ENCODE measurements at regions not wholly inside any gene's neighbourhood (a gene's known extent, or its start where the extent isn't known, plus 50 kb on each side); places are given as distances from the start of the nearest gene placed in this dataset.

GRCh38 chr14:62428429-62429203 lies 616.6 kb downstream of the KCNH5 start:
- Histone ChIP-seq H2BK5ac (ENCODE audit: insufficient read length, low read length) (no peak overlapping the region), H4K8ac (replicated peaks; ENCODE audit: insufficient read length, low read depth, low read length) (no peak overlapping the region), H3K4ac (ENCODE audit: low read depth, low read length) (no peak overlapping the region), H2AK5ac (ENCODE audit: insufficient read length, low read length) (no peak overlapping the region), H3K23ac (ENCODE audit: insufficient read length, low read depth, low read length) (no peak overlapping the region), H2AFZ (ENCODE audit: low read length) (no peak overlapping the region), H3T11ph (ENCODE audit: low read length) (no peak overlapping the region), H3K9me3 (ENCODE audit: control insufficient read depth, low read depth, low read length) (peaks cover 13% of the 10 kb centered on the region), H3K4me2 (ENCODE audit: insufficient read depth, insufficient read length, low read length) (no peak overlapping the region), H4K20me1 (ENCODE audit: control insufficient read depth, insufficient read depth, insufficient read length) (no peaks in the 10 kb centered on the region), H3K18ac (ENCODE audit: insufficient read length, low read depth, low read length) (no peak overlapping the region), H2BK20ac (ENCODE audit: low read depth, low read length, poor library complexity, severe bottlenecking) (no peak overlapping the region), H3K14ac (ENCODE audit: insufficient read depth, low read length) (no peak overlapping the region), H3K9ac (ENCODE audit: extremely low read depth, insufficient read length, low read length) (no peak overlapping the region), H3K4me1 (ENCODE audit: insufficient read depth, low read length) (no peaks in the 10 kb centered on the region), H4K91ac (ENCODE audit: insufficient read length, low read depth, low read length) (no peak overlapping the region), H4K5ac (ENCODE audit: insufficient read length, low read depth, low read length) (no peak overlapping the region), H2BK120ac (ENCODE audit: low read depth, low read length, poor library complexity, severe bottlenecking) (no peak overlapping the region), H3K23me2 (ENCODE audit: insufficient read length, low read depth, low read length, poor library complexity, severe bottlenecking) (no peaks in the 10 kb centered on the region), H3K27me3 (ENCODE audit: insufficient read depth, low read length) (no peaks in the 10 kb centered on the region), H2BK12ac (ENCODE audit: insufficient read length, low read depth, low read length) (no peak overlapping the region), H3K56ac (ENCODE audit: insufficient read length, low read depth, low read length) (no peak overlapping the region), H3K79me2 (ENCODE audit: insufficient read depth, low read length) (no peaks in the 10 kb centered on the region), H3K27ac (ENCODE audit: insufficient read length, low read depth, low read length) (no peak overlapping the region), H2BK15ac (ENCODE audit: low read depth, low read length) (no peak overlapping the region), H3K79me1 (ENCODE audit: insufficient read depth, low read depth, low read length, poor library complexity, severe bottlenecking) (no peaks in the 10 kb centered on the region)
- Mint-ChIP-seq H3K36me3 (ENCODE audit: insufficient read depth in 1 of 3, low read depth in 3 of 3) (peaks cover 10 to 23% (median 11%) of the 10 kb centered on the region in 3 experiments), H3K4me3 (no peak overlapping the region), H3K9me3 (peaks cover 21 to 37% of the 10 kb centered on the region in 2 experiments), H3K27ac (no peak overlapping the region), H3K27me3 (ENCODE audit: low read depth) (no peaks in the 10 kb centered on the region), H3K4me1 (no peaks in the 10 kb centered on the region)
- no CpG with 5 or more reads among the region's 5 CpGs for WGBS (ENCODE audit: extremely low coverage, insufficient read length, low lambda C conversion rate)
- TF ChIP-seq CTCF (conservative IDR thresholded peaks at IDR 0.05) = no peak
- no peak for DNase-seq

Measured in H9 (cell line).